B cell (primary cell): ENCODE measurements at regions not wholly inside any gene's neighbourhood (a gene's known extent, or its start where the extent isn't known, plus 50 kb on each side); places are given as distances from the start of the nearest gene placed in this dataset.

Source experiments
- ATAC-seq: fragments of 200-7000 bp; cut with Tn5 transposase; one replicate; pipeline ENCODE4 v1.10.0; 2021; ENCODE audit warnings: low read depth, mild to moderate bottlenecking, moderate number of reproducible peaks, moderate library complexity
- CTCF ChIA-PET: fragments of 350-600 bp; sonication (Branson Sonifier 250); formaldehyde crosslinking; loops from one replicate; lab custom pipeline; 2021; ENCODE audit warnings: antibody characterized with exemption, inconsistent platforms; lab: Charles Lee
- POLR2A ChIA-PET: fragments of 350-600 bp; sonication (Branson Sonifier 250); formaldehyde crosslinking; loops from one replicate; lab custom pipeline; 2021; ENCODE audit warnings: antibody characterized with exemption; lab: Charles Lee
- DNase-seq: peaks from one replicate; pipeline ENCODE4 v3.0.0; 2013
- H2AFZ ChIP-seq: 2 replicates; pipeline ENCODE4 v1.6.1; 2012; ENCODE audit warnings: mild to moderate bottlenecking, low read depth, low read length; ENCODE audit not compliant: insufficient read depth, poor library complexity, severe bottlenecking
- H3K27ac ChIP-seq, 2 donors: 1 replicate in 1 of 2; 2 replicates in 1 of 2; pipeline ENCODE4 v1.5.1; 2012 to 2013; ENCODE audit warnings: low read length in 2 of 2, mild to moderate bottlenecking in 2 of 2, moderate library complexity in 1 of 2
- H3K27me3 ChIP-seq, 4 experiments: fragments of 200-600 bp in 1 of 4; sonication (generic) in 1 of 4; replicated peaks in 1 of 4; 1 replicate in 2 of 4; 2 replicates in 2 of 4; pipeline versions ENCODE4 v1.6.1 to v1.7.0; 2013 to 2016; ENCODE audit warnings: low read length in 3 of 4, mild to moderate bottlenecking in 2 of 4, mixed read lengths in 1 of 4, moderate library complexity in 1 of 4; ENCODE audit not compliant: insufficient read depth in 4 of 4, control insufficient read depth in 3 of 4; ENCODE audit errors: control extremely low read depth in 1 of 4
- H3K36me3 ChIP-seq, 2 experiments: replicated peaks in 1 of 2; 1 replicate in 1 of 2; 2 replicates in 1 of 2; pipeline versions ENCODE4 v1.6.1 to v1.7.1; 2013; ENCODE audit warnings: low read length in 1 of 2; ENCODE audit not compliant: insufficient read depth in 2 of 2, control insufficient read depth in 1 of 2; ENCODE audit errors: control extremely low read depth in 1 of 2, extremely low read depth in 1 of 2
- H3K4me1 ChIP-seq, 2 donors: fragments of 200-600 bp in 1 of 2; sonication (generic) in 1 of 2; 1 replicate in 1 of 2; 2 replicates in 1 of 2; pipeline versions ENCODE4 v1.5.1 to v1.6.1; 2013 to 2017; ENCODE audit warnings: low read length in 2 of 2; ENCODE audit not compliant: control insufficient read depth in 2 of 2, insufficient read depth in 2 of 2
- H3K4me2 ChIP-seq: replicated peaks from 2 replicates; pipeline ENCODE3; 2012; ENCODE audit warnings: mild to moderate bottlenecking, low read depth, low read length; ENCODE audit not compliant: poor library complexity, severe bottlenecking
- H3K4me3 ChIP-seq, 5 experiments: fragments of 200-600 bp in 1 of 5; sonication (generic) in 1 of 5; 1 replicate in 3 of 5; 2 replicates in 2 of 5; pipeline versions ENCODE4 v1.5.1 to v1.7.0; 2011 to 2016; ENCODE audit warnings: low read length in 4 of 5, mild to moderate bottlenecking in 4 of 5, low read depth in 2 of 5, control low read depth in 1 of 5, moderate library complexity in 1 of 5; ENCODE audit not compliant: insufficient read depth in 1 of 5; ENCODE audit errors: control extremely low read depth in 1 of 5, extremely low read depth in 1 of 5
- H3K79me2 ChIP-seq: fragments of 200-600 bp; sonication (generic); one replicate; pipeline ENCODE4 v1.6.0; 2016; ENCODE audit warnings: low read length; ENCODE audit not compliant: control insufficient read depth, insufficient read depth
- H3K9ac ChIP-seq: fragments of 200-600 bp; sonication (generic); 2 replicates; pipeline ENCODE4 v1.6.1; 2017; ENCODE audit warnings: mild to moderate bottlenecking, low read length, moderate library complexity
- H3K9me3 ChIP-seq, 3 donors: one replicate each; pipeline versions ENCODE4 v1.6.1 to v1.7.1; 2013; ENCODE audit warnings: low read length in 2 of 3; ENCODE audit not compliant: control insufficient read depth in 2 of 3, insufficient read depth in 1 of 3; ENCODE audit errors: control extremely low read depth in 1 of 3
- H4K20me1 ChIP-seq: 2 replicates; pipeline ENCODE4 v1.6.0; 2012; ENCODE audit warnings: mild to moderate bottlenecking, low read length; ENCODE audit not compliant: insufficient read depth, control insufficient read depth, poor library complexity, severe bottlenecking
- H3K27ac Mint-ChIP-seq: one replicate; pipeline ENCODE4 v1.8.0; 2021; ENCODE audit warnings: mixed read lengths
- H3K27me3 Mint-ChIP-seq: one replicate; pipeline ENCODE4 v1.8.0; 2021; ENCODE audit warnings: mixed read lengths
- H3K4me1 Mint-ChIP-seq: one replicate; pipeline ENCODE4 v1.8.0; 2021; ENCODE audit warnings: mixed read lengths
- H3K4me3 Mint-ChIP-seq: one replicate; pipeline ENCODE4 v1.8.0; 2021; ENCODE audit warnings: mixed read lengths
- H3K9me3 Mint-ChIP-seq: one replicate; pipeline ENCODE4 v1.8.0; 2022; ENCODE audit warnings: mixed read lengths; ENCODE audit not compliant: insufficient read depth
- EZH2 ChIP-seq: IDR thresholded peaks from 2 replicates; pipeline ENCODE4 v1.6.1; 2012; ENCODE audit warnings: borderline replicate concordance, low read depth, mild to moderate bottlenecking, moderate library complexity, low read length; ENCODE audit not compliant: insufficient read depth, poor library complexity, severe bottlenecking
- WGBS: methylation state at CpG from one replicate; pipeline ENCODE4 v1.1.5; 2013; ENCODE audit warnings: missing lambda C conversion rate; ENCODE audit not compliant: insufficient coverage; 5-methylcytosine and 5-hydroxymethylcytosine counted together
- intact Hi-C: fragments of 100-400 bp; cut with micrococcal nuclease; formaldehyde crosslinking; loops from one replicate; pipeline ENCODE4 v1.10.0; 2022
- TF ChIP-seq, protein P1 (sequence below): fragments of 200-600 bp; IDR thresholded peaks from one replicate; pipeline ENCODE4 v1.8.0; 2022; ENCODE audit warnings: antibody characterized with exemption, mild to moderate bottlenecking

DNA sequence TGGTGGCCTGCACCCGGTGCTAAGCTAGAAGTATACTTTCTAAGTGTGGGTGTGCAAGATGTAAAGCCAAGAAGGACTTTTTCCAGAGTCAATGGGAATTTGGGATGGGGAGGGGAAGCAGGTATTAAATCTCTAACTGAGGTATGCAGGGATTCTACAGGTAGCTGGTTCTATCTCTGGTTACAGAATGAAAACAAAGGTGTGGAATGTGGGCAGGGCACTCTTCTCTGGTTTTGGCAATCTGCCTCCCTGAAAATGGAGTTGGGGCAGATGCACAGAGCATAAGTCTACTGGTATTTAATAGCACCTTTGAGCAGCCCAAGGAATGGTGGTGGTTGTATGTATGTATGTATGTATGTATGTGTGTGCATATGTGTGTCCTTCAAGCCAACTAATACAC lies 66.7 kb upstream of the PPP1R12A start:
- peaks cover 2 to 8% of the 10 kb centered on the region in 2 donors for H3K4me1 ChIP-seq
- no peak overlapping the region for H3K4me2 ChIP-seq
- no peaks in the 10 kb centered on the region for H3K27me3 Mint-ChIP-seq
- 91% methylated on average over 1 of the region's 1 CpG for WGBS
- H3K9me3 ChIP-seq: no peaks in the 10 kb centered on the region
- ChIA-PET CTCF (no interaction called here), POLR2A (no interaction called here)
- no peak overlapping the region for H3K27ac Mint-ChIP-seq
- H3K9ac ChIP-seq: no peak overlapping the region
- TF ChIP-seq, protein P1, sequence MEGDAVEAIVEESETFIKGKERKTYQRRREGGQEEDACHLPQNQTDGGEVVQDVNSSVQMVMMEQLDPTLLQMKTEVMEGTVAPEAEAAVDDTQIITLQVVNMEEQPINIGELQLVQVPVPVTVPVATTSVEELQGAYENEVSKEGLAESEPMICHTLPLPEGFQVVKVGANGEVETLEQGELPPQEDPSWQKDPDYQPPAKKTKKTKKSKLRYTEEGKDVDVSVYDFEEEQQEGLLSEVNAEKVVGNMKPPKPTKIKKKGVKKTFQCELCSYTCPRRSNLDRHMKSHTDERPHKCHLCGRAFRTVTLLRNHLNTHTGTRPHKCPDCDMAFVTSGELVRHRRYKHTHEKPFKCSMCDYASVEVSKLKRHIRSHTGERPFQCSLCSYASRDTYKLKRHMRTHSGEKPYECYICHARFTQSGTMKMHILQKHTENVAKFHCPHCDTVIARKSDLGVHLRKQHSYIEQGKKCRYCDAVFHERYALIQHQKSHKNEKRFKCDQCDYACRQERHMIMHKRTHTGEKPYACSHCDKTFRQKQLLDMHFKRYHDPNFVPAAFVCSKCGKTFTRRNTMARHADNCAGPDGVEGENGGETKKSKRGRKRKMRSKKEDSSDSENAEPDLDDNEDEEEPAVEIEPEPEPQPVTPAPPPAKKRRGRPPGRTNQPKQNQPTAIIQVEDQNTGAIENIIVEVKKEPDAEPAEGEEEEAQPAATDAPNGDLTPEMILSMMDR: no peak
- no peak for TF ChIP-seq EZH2
- ATAC-seq (no peak), DNase-seq (no peak)
- H3K9me3 Mint-ChIP-seq: no peaks in the 10 kb centered on the region
- no peaks in the 10 kb centered on the region for H4K20me1 ChIP-seq
- no peaks in the 10 kb centered on the region for H3K36me3 ChIP-seq
- no peak overlapping the region for H2AFZ ChIP-seq
- peaks cover 8% of the 10 kb centered on the region for H3K4me1 Mint-ChIP-seq
- H3K4me3 ChIP-seq: no peak overlapping the region
- no peak overlapping the region for H3K27ac ChIP-seq
- no peaks in the 10 kb centered on the region for H3K79me2 ChIP-seq
- H3K4me3 Mint-ChIP-seq: no peak overlapping the region
- no peaks in the 10 kb centered on the region for H3K27me3 ChIP-seq
- intact Hi-C loops: no loop called here

DNA sequence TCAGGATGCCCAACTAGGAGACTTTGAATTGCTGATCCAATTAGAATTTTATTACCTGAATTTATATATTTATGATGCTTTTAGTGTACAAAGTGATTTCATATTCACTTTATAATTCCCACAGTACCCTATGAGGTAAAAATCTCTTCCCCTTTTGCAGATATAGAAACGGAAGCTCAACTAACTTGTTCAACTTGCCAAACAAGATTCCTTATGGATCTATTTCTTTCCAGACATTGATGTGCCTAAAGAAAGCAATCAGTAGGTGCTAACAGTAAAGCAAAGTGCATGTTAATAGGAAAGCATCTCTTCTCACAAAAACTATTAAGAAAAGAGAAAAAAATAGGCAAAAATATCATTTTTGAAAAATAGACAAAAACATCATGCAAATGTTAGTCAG lies 65.9 kb upstream of the PPP1R12A start:
- Histone ChIP-seq H2AFZ (no peak overlapping the region), H3K36me3 (no peaks in the 10 kb centered on the region), H3K4me1 (peaks cover 2 to 8% of the 10 kb centered on the region in 2 donors), H3K79me2 (no peaks in the 10 kb centered on the region), H3K9ac (no peak overlapping the region), H4K20me1 (no peaks in the 10 kb centered on the region), H3K27me3 (no peaks in the 10 kb centered on the region), H3K27ac (no peak overlapping the region), H3K4me3 (no peak overlapping the region), H3K4me2 (no peak overlapping the region), H3K9me3 (no peaks in the 10 kb centered on the region)
- H3K9me3 Mint-ChIP-seq: no peaks in the 10 kb centered on the region
- ATAC-seq (no peak), DNase-seq (no peak)
- no peak overlapping the region for H3K27ac Mint-ChIP-seq
- POLR2A ChIA-PET: no interaction called here
- intact Hi-C loops: no loop called here
- no CpG with 5 or more reads among the region's 1 CpG for WGBS
- no peak for TF ChIP-seq EZH2
- TF ChIP-seq, protein P1: no peak
- H3K4me1 Mint-ChIP-seq: peaks cover 8% of the 10 kb centered on the region
- H3K4me3 Mint-ChIP-seq: no peak overlapping the region
- H3K27me3 Mint-ChIP-seq: no peaks in the 10 kb centered on the region
- CTCF ChIA-PET: no interaction called here
